Right kidney (tissue), 1 donor: ENCODE measurements at regions not wholly inside any gene's neighbourhood (a gene's known extent, or its start where the extent isn't known, plus 50 kb on each side); places are given as distances from the start of the nearest gene placed in this dataset.
"Not testable (repeated sequence)": the region's sequence is repeated elsewhere in the genome, so short reads cannot be mapped to it uniquely, and the experiment has no call there.

Experiments
- DNase-seq: peaks from one replicate; pipeline ENCODE4 v3.0.0-alpha.2; 2016

DNA sequence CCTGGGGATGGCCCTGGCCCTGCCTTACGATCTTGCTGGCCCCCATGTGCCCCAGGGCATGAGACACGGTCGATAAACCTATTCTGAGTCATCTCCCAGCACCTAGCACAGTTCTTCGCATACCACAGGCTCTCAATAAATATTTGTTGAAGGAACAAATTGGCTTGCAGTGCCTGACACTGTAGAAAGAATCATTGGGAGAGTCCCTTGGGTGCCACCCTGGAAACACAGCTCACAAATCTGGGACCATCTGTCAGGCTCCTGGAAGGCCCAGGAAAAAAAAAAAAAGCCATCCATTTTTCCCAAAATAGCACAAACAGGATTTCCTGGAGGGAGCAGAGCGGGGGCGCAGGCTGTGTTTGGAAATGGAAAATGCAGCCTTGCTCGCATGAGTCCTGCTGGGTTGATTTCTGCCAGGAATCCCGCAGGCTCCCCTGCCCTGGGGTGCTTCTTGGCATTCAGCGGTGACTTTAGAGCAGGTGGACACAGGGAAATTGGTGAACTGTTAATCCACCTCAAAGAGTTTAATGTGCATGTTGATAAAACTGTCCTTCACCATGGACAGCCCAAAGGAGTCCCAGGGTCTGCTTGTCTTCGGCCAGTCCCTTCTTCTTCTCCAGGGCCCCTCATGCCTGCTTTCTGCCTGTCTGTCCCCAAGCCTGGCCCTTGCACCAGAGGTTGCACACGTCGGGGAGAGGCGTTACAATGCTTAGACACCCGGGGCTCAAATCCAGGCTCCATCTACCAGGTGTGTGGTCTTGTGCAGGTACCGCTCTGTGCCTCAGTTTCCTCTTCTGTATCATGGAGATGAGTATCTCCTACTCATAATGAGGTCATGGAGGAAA is 106.1 kb upstream of the RFLNA start:
- DNase-seq = peak; percentile 60

DNA sequence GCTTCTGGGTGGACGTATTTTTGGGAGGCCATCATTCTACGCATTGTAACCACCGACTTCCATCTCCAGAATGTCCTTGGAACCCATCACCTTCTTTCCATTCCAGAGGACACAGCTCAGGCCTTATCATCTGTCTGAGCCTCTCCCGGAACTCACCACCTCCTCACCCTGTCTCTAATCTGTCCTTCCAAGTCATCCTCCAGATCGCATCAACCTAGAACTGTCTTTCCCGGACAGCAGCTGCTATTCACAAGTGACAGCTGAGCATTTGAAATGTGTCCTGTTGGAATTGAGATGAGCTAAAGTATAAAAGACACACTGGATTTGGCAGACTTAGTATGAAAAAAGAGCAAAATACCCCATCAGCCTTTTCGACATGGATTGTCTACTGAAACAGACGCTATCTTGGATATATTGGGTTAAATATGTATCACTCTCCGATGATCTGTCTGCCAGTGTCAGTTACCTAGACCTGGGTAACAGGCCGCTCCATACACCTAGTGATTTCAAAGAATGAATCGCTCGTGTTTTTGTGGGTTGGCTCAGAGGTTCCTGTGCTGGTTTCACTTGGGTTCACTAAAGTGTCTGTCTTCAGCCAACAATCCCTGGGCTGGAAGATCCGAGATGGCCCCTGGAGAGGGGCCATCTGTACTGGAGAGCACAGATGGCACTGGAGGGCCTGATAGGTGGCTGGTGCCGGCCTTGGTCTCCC is 104.4 kb upstream of the RFLNA start:
- DNase-seq = no peak

- no peak for DNase-seq
Measured at GRCh38 chr12:124191024-124191359, 103.9 kb upstream of the RFLNA start.

GRCh38 chr12:124191966-124192365 is 102.9 kb upstream of the RFLNA start:
- no peak for DNase-seq

DNA sequence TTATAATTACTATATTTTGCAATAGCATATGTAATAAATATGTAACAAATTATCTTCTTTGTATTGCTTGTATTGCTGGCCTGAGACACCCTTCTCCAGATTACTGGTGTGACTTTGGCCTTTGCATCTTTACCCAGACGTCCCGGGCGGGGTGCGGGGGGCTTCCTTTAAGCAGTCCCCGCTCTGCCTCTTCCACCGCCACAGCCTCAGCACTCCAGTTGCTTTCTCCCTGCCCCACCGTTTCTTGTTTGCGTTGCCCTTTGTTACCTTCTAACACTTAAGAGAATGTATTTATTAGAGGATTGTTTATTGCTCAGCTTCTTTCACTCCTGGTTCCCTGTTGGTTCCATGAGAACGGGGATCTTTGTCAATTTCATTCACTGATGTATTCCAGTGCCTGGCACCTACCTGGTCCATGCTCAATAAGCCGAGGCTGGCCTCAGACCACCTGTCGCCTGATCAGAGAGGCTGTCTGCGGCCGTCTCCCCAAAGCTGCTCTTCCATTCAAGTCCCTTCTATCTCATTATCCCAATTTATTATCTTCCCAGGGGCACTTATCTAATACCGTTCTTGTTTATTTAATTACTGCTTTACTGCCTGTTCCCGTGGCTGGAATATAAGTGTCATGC is 100.5 kb upstream of the RFLNA start:
- DNase-seq = no peak

GRCh38 chr12:124194893-124195566 is 99.9 kb upstream of the RFLNA start:
- DNase-seq = no peak

DNA sequence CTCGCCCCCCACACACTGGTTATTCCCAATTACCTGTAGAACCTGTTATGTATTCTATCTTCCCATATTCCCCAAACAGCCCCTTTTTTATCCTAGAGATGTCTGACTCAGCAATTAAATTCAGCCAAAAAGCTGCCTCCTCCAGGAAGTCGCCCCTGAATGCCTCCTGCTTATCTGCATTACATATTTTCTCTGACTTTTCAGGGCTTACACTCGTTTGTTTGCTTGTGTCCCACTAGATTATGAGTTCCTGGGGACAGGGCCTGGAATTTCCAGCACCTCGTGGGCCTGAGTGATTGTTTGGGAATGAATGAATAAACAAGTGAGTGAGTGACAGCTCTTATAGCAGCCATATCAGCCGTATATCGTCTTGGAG is 99.3 kb upstream of the RFLNA start:
- DNase-seq = no peak

DNA sequence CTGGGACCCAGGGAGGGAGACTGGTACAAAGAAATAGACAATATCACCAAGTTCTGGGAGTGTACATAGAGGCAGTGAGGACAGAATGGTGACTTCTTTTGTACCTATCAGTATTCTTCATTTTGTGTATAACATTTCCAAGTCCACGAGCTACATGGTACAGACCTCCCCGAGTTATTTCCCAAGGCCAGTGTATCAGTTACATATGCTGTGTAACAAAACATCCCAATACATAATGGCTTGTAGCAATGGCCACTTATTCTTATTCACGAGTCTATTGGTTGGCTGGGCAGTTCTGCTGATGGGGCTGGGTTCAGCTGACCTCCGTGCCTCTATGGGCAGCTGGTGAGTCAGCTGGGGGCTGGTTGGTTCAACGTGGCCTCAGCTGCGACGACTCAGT is 98.7 kb upstream of the RFLNA start:
- DNase-seq = no peak

- no peak for DNase-seq
Measured at GRCh38 chr12:124201248-124201647, 93.6 kb upstream of the RFLNA start.

DNA sequence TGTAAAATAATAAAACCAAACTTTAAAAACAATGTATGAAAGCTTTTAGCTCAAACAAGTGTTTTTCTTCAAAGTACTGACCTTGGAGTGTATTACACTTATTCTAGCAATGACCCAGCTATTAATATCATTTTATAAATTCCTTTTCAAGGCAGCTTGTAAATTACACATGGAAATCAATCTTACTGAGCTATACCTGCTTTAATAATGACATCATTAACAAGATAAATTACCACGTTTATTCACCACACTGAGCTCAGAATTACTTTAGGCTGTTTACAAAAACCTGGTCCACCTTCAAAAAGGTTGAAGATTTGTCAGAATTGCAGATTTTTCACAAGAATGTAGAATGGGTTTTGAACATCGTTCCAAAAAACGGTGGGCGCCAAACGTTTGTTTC is 91.7 kb upstream of the RFLNA start:
- no peak for DNase-seq

- no peak for DNase-seq
Measured at GRCh38 chr12:124205405-124205804, 89.5 kb upstream of the RFLNA start.

DNA sequence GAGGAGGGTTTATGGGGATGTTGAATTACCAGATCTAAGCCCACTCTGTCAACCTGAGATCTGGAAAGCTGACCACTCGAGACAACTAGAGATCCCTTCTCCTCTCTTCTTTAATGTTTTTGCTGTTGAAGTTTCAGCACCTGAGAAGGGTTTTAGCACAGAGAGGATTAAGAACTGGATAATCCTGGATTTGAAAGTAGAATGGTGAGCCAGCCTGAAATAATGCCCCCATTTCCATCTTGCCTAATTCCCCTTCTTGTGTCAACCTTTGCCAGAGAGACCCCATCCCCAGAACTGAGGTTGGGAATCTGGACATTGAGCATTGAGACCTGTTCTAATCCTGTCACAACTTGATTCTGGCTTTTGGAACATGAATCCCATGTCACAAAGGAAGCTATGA is 87.8 kb upstream of the RFLNA start:
- no peak for DNase-seq

DNA sequence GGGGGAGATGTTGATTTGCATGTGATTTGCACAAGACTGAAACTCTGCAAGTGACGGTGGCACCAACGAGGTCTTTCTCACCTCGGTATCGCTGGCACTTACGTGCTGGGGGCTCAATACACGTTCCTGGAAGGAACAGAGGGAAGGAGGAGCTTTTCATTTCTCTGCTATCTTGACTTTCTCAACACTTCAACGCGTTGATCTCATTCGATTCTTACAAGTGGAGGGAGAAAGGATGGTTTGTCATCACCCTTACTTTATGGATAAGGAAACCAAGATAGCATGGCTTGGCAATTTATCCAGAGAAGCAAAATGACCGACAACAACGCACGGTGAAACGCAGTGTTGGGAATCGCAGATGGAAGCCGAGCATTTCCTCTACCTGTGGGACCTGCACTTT is 87.3 kb upstream of the RFLNA start:
- DNase-seq = no peak

DNA sequence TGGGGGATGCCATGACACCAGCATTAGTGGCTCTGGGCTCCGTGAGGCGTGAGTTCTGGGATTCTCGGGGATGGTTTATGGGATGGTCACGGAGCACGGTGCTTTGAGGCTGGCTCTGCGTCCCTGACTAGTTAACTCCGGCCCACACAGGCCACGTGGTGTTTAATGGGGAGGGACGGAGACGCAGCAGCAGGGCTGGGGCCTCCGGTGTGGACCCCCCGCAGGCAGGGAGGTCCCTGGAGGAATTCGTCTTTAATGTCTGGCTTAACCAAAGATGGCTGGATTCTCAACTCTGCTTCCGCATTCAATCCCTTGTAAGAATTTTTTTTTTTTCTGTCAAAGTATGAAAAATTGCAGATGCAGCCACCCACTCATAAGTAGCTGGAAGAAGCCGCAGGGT is 86.4 kb upstream of the RFLNA start:
- DNase-seq = no peak

DNA sequence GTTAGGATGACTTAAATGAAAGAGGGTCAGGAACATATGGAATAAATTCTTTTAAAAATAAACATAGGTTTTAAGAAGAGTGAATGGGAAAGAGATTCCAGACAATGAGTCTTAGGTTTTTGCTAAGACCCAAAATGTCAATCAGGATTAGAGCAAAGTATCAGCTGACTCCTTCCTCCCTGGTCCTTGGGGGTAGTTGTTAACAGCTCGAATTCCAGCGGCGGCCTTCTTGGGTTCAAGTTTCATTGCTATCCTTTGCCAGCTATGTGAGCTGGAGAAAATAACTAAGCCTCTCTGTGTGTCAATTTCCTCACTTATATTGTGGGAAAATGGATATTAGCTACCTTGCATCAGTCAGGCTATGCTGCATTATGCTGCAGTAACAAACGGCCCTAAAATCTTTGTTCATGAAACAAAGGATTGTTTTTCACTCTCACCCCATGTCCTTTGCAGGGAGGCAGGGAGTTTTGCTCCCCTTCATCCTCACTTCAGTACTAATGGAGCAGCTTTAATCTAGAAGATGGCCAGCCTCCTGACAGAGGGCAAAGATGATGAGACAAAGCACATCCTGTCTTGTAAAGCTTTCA is 83.8 kb upstream of the RFLNA start:
- DNase-seq = no peak

GRCh38 chr12:124211753-124212152 is 83.1 kb upstream of the RFLNA start:
- DNase-seq = no peak

DNA sequence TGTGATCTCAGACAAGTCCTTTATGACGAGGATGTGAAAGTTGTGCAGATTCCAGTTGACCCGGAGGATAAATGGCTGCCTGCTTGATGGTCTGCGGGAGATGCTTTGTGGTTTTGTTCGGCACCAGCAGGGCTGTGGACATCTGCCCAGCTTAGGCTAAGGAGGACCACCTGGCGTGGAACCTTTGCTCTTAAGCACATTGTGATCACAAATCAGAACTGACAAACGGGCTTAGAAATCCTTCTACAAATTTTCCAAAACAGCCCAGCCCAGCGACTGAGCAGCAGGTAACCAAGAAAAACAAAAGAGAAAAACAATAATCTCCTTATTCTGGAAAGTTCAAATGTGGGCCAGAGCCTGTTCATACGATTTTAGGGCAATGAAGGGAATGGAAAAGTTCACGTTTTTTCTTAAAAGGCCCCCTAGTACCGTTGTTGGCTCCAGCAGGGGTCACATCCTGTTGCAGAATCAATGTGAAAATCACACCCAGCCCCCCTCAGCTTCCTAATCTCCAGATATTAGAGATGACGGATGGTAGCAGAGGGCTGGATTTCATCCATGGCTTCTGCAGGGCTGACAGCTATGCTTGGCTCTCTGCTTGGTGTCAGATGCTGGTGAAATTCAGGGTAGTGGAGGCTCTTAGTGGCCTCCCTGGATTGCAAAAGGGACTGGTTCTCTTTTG is 81.1 kb upstream of the RFLNA start:
- no peak for DNase-seq

DNA sequence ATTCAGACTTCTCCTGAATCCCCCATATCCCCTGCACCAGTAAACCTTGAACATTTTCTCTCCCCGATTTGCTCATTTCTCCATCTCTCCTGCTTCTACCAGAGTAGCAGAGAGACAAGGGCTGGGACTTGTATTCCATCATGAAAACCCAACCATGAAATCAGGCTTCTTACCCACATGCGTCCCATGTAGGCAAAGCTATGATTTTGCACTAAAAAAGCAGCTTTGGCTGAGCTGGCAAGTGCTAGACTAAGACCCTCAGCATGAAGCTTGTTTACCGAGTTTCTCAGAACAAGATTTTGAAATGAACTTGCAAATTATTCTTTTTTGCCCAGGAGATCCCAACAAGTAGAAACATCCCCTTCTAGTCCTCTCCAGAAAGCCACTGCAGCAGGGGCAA is 80.3 kb upstream of the RFLNA start:
- DNase-seq = no peak

GRCh38 chr12:124216966-124217365 is 77.9 kb upstream of the RFLNA start:
- no peak for DNase-seq

GRCh38 chr12:124217508-124218242 is 77.2 kb upstream of the RFLNA start:
- DNase-seq = peak; percentile 52

- DNase-seq = no peak
Measured at GRCh38 chr12:124218243-124218560, 76.7 kb upstream of the RFLNA start.

DNA sequence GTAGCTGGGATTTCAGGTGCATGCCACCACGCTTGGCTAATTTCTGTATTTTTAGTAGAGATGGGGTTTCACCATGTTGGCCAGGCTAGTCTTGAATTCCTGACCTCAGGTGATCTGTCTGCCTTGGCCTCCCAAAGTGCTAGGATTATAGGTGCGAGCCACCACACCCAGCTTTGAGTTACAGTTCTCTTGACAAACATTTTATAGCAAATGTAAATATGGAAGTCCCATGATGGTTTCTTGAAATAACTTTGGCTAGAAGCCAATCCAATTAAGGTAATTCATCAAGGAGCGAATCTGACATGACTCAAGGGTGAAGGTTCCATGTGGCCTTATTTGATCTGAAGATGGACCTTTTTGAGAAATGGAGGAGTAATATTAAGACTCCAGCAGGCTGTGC is 76.2 kb upstream of the RFLNA start:
- not testable (repeated sequence) for DNase-seq
